GM13976 (cell line): ENCODE measurements at regions not wholly inside any gene's neighbourhood (a gene's known extent, or its start where the extent isn't known, plus 50 kb on each side); places are given as distances from the start of the nearest gene placed in this dataset.

Experiments
- DNase-seq: peaks from one replicate; pipeline ENCODE4 v3.0.0; 2012; ENCODE audit warnings: low spot score
- in situ Hi-C: fragments of 300-500 bp; cut with MboI; formaldehyde crosslinking; loops from one replicate; pipeline ENCODE4 v1.12.0; 2022; ENCODE audit warnings: low sequenced_read_pairs, mixed read lengths, inconsistent platforms; ENCODE audit not compliant: unreplicated experiment
- TF ChIP-seq, protein P1 (sequence below): IDR thresholded peaks from 2 replicates; pipeline ENCODE4 v1.5.1; 2012; ENCODE audit warnings: borderline replicate concordance, mild to moderate bottlenecking; ENCODE audit not compliant: insufficient read depth; ENCODE audit errors: extremely low read depth, missing control alignments, control extremely low read depth

DNA sequence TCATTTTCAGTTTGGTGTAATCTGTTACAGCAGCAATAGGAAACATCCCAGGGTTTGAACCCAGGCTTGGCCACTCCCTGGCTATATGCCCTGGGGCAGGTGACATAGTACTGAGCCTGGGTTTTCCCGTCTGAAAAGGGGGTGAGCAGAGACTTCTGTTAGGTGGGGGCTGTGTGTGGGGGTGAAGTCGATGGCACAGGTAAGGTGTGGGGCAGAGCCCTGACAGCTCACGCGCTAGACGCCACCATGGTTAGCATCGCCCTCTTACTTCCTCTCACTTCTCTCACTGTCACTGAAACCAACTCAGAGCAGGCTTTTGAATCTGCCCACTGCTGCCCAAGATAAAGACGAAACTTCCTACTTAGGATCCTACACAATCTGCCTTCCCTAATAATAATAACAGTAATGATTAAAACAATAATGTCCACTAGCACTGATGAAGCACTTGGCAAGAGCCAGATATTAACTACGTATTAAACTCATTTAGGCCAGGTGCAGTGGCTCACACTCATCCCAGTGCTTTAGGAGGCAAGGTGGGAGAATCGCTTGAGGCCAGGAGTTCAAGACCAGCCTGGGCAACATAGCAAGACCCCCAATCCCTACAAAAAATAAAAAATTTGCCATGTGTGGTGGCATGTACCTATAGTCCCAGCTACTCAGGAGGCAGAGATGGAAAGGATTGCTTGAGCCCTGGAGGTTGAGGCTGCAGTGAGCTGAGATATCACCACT, 117.9 kb upstream of the PTPN1 start:
- TF ChIP-seq, protein P1, sequence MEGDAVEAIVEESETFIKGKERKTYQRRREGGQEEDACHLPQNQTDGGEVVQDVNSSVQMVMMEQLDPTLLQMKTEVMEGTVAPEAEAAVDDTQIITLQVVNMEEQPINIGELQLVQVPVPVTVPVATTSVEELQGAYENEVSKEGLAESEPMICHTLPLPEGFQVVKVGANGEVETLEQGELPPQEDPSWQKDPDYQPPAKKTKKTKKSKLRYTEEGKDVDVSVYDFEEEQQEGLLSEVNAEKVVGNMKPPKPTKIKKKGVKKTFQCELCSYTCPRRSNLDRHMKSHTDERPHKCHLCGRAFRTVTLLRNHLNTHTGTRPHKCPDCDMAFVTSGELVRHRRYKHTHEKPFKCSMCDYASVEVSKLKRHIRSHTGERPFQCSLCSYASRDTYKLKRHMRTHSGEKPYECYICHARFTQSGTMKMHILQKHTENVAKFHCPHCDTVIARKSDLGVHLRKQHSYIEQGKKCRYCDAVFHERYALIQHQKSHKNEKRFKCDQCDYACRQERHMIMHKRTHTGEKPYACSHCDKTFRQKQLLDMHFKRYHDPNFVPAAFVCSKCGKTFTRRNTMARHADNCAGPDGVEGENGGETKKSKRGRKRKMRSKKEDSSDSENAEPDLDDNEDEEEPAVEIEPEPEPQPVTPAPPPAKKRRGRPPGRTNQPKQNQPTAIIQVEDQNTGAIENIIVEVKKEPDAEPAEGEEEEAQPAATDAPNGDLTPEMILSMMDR, result no peak
- in situ Hi-C loops, result no loop called here
- no peak for DNase-seq

DNA sequence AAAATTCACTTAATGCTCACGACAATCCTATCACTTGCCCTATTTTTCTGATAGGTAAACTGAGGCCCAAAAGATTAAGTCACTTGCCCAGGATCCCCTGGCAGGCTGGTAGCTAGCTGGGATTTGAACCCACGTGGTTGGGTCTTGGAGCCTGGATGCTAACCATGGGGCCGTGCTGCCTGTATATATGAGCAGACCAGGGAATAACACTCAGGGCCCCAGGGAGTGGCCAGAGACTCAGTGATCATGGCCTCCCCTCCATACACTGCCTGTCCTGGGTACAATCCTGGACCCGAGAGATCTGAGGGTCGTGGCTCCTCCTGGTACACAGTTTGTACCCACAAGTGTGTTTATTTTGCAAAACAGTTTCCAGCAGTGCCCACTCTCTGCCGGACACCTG, 116.9 kb upstream of the PTPN1 start:
- TF ChIP-seq, protein P1, result no peak
- DNase-seq, result no peak

GRCh38 chr20:50393990-50394561, 116.1 kb upstream of the PTPN1 start:
- TF ChIP-seq, protein P1, result no peak
- in situ Hi-C loops, result no loop called here

More for the DNA sequence above, 116.9 kb upstream of the PTPN1 start:
- in situ Hi-C loops, result no loop called here

DNA sequence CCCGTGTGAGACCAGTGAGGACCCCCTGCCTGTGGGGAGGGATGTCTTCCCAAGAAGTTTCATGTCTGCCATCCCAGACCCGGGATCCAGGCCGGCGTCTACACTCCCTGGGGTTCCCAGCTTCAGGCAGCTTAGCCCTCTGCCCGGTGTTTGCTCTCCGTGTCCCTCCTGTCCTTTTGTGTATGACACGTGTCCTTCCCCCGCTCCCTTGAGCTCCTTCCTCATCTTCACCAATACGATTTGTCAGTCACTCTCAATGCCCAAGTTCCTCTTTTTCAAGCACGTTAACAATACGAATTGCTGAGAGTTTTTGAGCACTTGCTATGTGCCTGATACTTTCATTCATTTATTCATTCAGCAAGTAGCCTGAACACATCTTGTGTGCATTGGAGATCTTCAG, 115.6 kb upstream of the PTPN1 start:
- in situ Hi-C loops, result no loop called here
- TF ChIP-seq, protein P1, result no peak
- no peak for DNase-seq

More at GRCh38 chr20:50393990-50394561, 116.1 kb upstream of the PTPN1 start:
- DNase-seq, result no peak

DNA sequence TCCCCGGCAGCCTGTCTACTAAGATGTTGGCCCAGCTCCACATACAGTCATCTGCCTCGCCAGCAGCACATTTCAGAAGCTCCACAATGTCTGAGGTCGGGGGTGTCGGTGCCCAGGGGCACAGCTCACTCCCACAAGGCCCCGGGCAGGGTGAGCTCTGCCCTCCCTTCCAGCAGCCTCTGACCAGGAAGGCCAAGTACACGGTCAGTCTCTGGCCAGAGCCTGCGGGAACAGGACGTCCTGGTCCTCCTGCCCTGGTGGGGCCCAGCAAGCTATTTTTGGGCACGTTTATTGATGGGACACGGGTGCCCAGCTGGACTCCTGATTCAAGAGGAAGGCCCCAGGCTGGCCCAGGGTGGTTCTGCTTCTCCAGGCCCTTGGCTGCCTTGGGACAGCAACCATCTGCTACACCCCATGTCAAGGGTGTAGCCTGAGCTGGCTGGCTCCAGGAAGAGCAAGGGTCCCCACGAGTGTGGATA, 114.9 kb upstream of the PTPN1 start:
- in situ Hi-C loops, result no loop called here
- DNase-seq, result no peak
- TF ChIP-seq, protein P1, result no peak

- no peak for DNase-seq
- in situ Hi-C loops, result no loop called here
- TF ChIP-seq, protein P1, result no peak
Observed at GRCh38 chr20:50395914-50396488, 114.2 kb upstream of the PTPN1 start.
